ENCODE measurements at regions not wholly inside any gene's neighbourhood (a gene's known extent, or its start where the extent isn't known, plus 50 kb on each side); places are given as distances from the start of the nearest gene placed in this dataset.

DNA sequence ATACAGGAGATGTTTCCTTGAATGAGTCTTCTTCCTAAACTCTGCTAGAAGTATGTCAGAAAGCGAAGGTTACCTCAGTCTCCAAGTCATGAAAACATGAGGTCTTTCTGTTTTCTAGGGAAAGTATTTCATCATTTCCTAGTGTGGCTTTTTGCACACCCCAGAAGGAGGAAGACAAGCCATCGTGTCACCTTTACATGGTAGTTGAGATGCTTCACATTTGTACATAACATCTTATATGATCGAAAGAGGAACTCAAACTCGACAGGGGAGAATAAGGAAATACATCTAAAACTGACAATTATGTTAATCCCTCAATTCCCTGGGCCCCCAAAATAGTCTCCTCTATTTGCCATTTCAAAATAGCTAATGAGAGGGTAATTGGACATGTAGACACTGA, 214.1 kb upstream of the PLEKHG7 start:
- Histone ChIP-seq H3K27ac (ENCODE audit: insufficient read depth, low read length, poor library complexity, severe bottlenecking) (no peak overlapping the region), H3K36me3 (ENCODE audit: control insufficient read depth, insufficient read depth, low read length) (no peaks in the 10 kb centered on the region), H3K4me3 (ENCODE audit: insufficient read depth, low read depth, low read length, poor library complexity, severe bottlenecking) (no peak overlapping the region), H3K9me3 (ENCODE audit: control insufficient read depth, low read length) (no peaks in the 10 kb centered on the region), H3K4me1 (ENCODE audit: control insufficient read depth, insufficient read depth, low read length, poor library complexity, severe bottlenecking) (no peaks in the 10 kb centered on the region), H3K27me3 (replicated peaks; ENCODE audit: control insufficient read depth, insufficient read depth, low read length, poor library complexity, severe bottlenecking) (no peaks in the 10 kb centered on the region)
- DNase-seq, result no peak

DNA sequence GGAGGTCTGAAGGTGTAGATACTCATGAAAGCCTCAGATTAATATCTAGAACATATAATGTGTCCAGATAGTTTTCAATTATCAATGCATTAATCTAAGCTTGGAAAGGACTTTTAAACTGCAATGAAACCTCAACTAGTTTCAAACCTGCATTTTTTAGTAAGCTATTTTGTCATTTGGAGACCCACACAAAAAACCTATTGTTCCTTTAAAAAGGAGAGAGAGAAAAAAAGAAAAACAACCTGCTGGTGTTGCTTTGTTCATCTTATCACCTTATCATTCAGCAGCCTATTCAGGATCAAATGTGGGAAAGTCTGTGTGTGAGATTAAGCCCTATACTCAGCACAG, 215.7 kb upstream of the PLEKHG7 start:
- DNase-seq, result no peak
- no peaks in the 10 kb centered on the region for H3K9me3 ChIP-seq (ENCODE audit: control insufficient read depth, low read length)
- no peaks in the 10 kb centered on the region for H3K4me1 ChIP-seq (ENCODE audit: control insufficient read depth, insufficient read depth, low read length, poor library complexity, severe bottlenecking)
- no peaks in the 10 kb centered on the region for H3K27me3 ChIP-seq (replicated peaks; ENCODE audit: control insufficient read depth, insufficient read depth, low read length, poor library complexity, severe bottlenecking)
- no peak overlapping the region for H3K27ac ChIP-seq (ENCODE audit: insufficient read depth, low read length, poor library complexity, severe bottlenecking)
- H3K4me3 ChIP-seq (ENCODE audit: insufficient read depth, low read depth, low read length, poor library complexity, severe bottlenecking), result no peak overlapping the region
- no peaks in the 10 kb centered on the region for H3K36me3 ChIP-seq (ENCODE audit: control insufficient read depth, insufficient read depth, low read length)

- H3K27ac ChIP-seq (ENCODE audit: insufficient read depth, low read length, poor library complexity, severe bottlenecking), result no peak overlapping the region
- DNase-seq, result no peak
- H3K27me3 ChIP-seq (replicated peaks; ENCODE audit: control insufficient read depth, insufficient read depth, low read length, poor library complexity, severe bottlenecking), result no peaks in the 10 kb centered on the region
- H3K4me3 ChIP-seq (ENCODE audit: insufficient read depth, low read depth, low read length, poor library complexity, severe bottlenecking), result no peak overlapping the region
- H3K36me3 ChIP-seq (ENCODE audit: control insufficient read depth, insufficient read depth, low read length), result no peaks in the 10 kb centered on the region
- no peaks in the 10 kb centered on the region for H3K9me3 ChIP-seq (ENCODE audit: control insufficient read depth, low read length)
- H3K4me1 ChIP-seq (ENCODE audit: control insufficient read depth, insufficient read depth, low read length, poor library complexity, severe bottlenecking), result no peaks in the 10 kb centered on the region
Observed at GRCh38 chr12:92486443-92487137, 216.2 kb upstream of the PLEKHG7 start.

GRCh38 chr12:92485351-92486348, 217.1 kb upstream of the PLEKHG7 start:
- no peaks in the 10 kb centered on the region for H3K9me3 ChIP-seq (ENCODE audit: control insufficient read depth, low read length)
- no peak overlapping the region for H3K27ac ChIP-seq (ENCODE audit: insufficient read depth, low read length, poor library complexity, severe bottlenecking)
- H3K4me3 ChIP-seq (ENCODE audit: insufficient read depth, low read depth, low read length, poor library complexity, severe bottlenecking), result no peak overlapping the region
- no peaks in the 10 kb centered on the region for H3K27me3 ChIP-seq (replicated peaks; ENCODE audit: control insufficient read depth, insufficient read depth, low read length, poor library complexity, severe bottlenecking)
- no peaks in the 10 kb centered on the region for H3K4me1 ChIP-seq (ENCODE audit: control insufficient read depth, insufficient read depth, low read length, poor library complexity, severe bottlenecking)
- no peak for DNase-seq
- no peaks in the 10 kb centered on the region for H3K36me3 ChIP-seq (ENCODE audit: control insufficient read depth, insufficient read depth, low read length)

DNA sequence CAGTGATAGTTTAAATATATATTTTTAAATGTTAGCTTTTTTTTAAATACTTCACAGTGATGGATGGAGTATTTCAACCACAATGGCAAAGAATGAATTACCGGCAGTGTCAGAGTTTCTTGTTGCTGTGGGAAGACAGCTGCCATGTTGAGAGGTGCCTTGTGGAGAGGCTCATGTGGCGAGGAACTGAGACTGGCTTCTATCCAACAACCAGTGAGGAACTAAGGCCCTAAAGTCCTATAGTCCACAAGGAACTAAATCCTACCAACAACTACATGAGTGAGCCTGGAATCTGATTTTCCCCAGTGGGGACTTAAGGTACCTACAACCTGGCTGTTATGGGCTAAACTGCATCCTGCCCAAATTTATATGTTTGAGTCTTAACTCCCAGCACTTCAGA, 220.2 kb upstream of the PLEKHG7 start:
- H3K27ac ChIP-seq (ENCODE audit: insufficient read depth, low read length, poor library complexity, severe bottlenecking), result no peak overlapping the region
- H3K27me3 ChIP-seq (replicated peaks; ENCODE audit: control insufficient read depth, insufficient read depth, low read length, poor library complexity, severe bottlenecking), result no peaks in the 10 kb centered on the region
- no peaks in the 10 kb centered on the region for H3K9me3 ChIP-seq (ENCODE audit: control insufficient read depth, low read length)
- H3K4me3 ChIP-seq (ENCODE audit: insufficient read depth, low read depth, low read length, poor library complexity, severe bottlenecking), result no peak overlapping the region
- DNase-seq, result no peak
- H3K36me3 ChIP-seq (ENCODE audit: control insufficient read depth, insufficient read depth, low read length), result no peaks in the 10 kb centered on the region
- no peaks in the 10 kb centered on the region for H3K4me1 ChIP-seq (ENCODE audit: control insufficient read depth, insufficient read depth, low read length, poor library complexity, severe bottlenecking)

DNA sequence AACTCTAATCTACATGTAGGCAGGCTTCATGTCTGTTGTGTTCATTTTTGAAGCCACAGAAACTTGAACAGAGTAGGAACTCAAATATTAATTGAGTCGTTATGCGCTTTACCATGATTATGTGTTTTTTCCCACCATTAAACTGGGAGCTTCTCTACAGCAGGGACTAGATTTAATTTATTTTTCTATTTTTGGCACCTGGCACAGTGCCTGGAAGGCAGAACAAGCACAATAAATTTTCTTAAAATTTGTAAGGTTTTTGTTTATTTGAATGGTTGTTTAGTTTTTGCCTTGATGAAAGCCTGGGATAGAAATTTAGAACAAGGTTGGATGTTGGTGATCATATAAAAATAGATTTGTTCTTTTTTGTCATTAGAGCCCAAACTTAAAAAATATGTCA, 221.7 kb upstream of the PLEKHG7 start:
- no peaks in the 10 kb centered on the region for H3K27me3 ChIP-seq (replicated peaks; ENCODE audit: control insufficient read depth, insufficient read depth, low read length, poor library complexity, severe bottlenecking)
- H3K27ac ChIP-seq (ENCODE audit: insufficient read depth, low read length, poor library complexity, severe bottlenecking), result no peak overlapping the region
- H3K4me1 ChIP-seq (ENCODE audit: control insufficient read depth, insufficient read depth, low read length, poor library complexity, severe bottlenecking), result no peaks in the 10 kb centered on the region
- DNase-seq, result no peak
- no peaks in the 10 kb centered on the region for H3K36me3 ChIP-seq (ENCODE audit: control insufficient read depth, insufficient read depth, low read length)
- H3K4me3 ChIP-seq (ENCODE audit: insufficient read depth, low read depth, low read length, poor library complexity, severe bottlenecking), result no peak overlapping the region
- no peaks in the 10 kb centered on the region for H3K9me3 ChIP-seq (ENCODE audit: control insufficient read depth, low read length)

- no peaks in the 10 kb centered on the region for H3K4me1 ChIP-seq (ENCODE audit: control insufficient read depth, insufficient read depth, low read length, poor library complexity, severe bottlenecking)
- no peaks in the 10 kb centered on the region for H3K9me3 ChIP-seq (ENCODE audit: control insufficient read depth, low read length)
- no peaks in the 10 kb centered on the region for H3K36me3 ChIP-seq (ENCODE audit: control insufficient read depth, insufficient read depth, low read length)
- H3K4me3 ChIP-seq (ENCODE audit: insufficient read depth, low read depth, low read length, poor library complexity, severe bottlenecking), result no peak overlapping the region
- H3K27ac ChIP-seq (ENCODE audit: insufficient read depth, low read length, poor library complexity, severe bottlenecking), result no peak overlapping the region
- no peak for DNase-seq
- no peaks in the 10 kb centered on the region for H3K27me3 ChIP-seq (replicated peaks; ENCODE audit: control insufficient read depth, insufficient read depth, low read length, poor library complexity, severe bottlenecking)
Observed at GRCh38 chr12:92478692-92479091, 224.1 kb upstream of the PLEKHG7 start.

DNA sequence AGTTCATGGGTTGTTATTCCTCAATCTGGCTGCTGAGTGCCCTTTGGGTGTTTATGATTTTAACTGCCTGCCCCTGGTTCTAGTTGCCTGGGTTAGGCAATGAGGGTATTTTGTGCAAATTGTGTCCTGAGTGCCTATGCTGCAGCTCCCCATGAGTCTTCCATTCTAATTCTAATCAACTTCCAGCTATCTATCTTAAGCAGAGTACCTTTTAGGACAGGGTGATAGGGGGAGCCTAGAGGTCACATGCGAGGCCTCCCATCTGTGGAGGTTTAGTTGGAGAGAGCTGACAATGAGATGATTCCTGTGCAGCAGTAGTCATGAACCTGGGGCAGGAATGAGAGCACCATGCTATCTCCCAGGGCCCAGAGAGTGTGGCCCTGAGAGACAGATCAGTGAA, 225.9 kb upstream of the PLEKHG7 start:
- Histone ChIP-seq H3K4me3 (ENCODE audit: insufficient read depth, low read depth, low read length, poor library complexity, severe bottlenecking) (no peak overlapping the region), H3K4me1 (ENCODE audit: control insufficient read depth, insufficient read depth, low read length, poor library complexity, severe bottlenecking) (no peaks in the 10 kb centered on the region)
- DNase-seq, result no peak

DNA sequence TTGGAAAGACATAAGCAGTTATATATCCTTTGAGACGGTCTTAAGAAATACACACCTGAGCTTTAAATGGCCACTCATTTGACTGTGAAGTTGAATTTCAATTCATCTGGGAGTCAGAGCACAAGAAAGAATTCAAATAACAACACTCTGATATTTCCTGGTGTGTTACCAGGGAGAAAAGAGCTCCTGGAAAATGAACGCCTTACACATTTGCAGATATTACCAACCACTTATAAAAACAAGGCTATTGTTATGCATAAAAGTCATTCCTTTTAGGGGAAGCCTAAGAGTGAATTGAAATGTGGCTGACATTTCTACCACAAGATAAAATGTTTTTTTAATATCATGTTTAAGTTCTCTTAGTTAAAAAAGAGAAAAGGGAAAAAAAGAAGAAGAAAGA, 229.2 kb upstream of the PLEKHG7 start:
- Histone ChIP-seq H3K4me3 (ENCODE audit: insufficient read depth, low read depth, low read length, poor library complexity, severe bottlenecking) (no peak overlapping the region), H3K9me3 (ENCODE audit: control insufficient read depth, low read length) (no peaks in the 10 kb centered on the region), H3K36me3 (ENCODE audit: control insufficient read depth, insufficient read depth, low read length) (no peaks in the 10 kb centered on the region), H3K27ac (ENCODE audit: insufficient read depth, low read length, poor library complexity, severe bottlenecking) (no peak overlapping the region), H3K27me3 (replicated peaks; ENCODE audit: control insufficient read depth, insufficient read depth, low read length, poor library complexity, severe bottlenecking) (no peaks in the 10 kb centered on the region), H3K4me1 (ENCODE audit: control insufficient read depth, insufficient read depth, low read length, poor library complexity, severe bottlenecking) (peaks cover 2% of the 10 kb centered on the region)
- no peak for DNase-seq

More for the DNA sequence above, 225.9 kb upstream of the PLEKHG7 start:
- Histone ChIP-seq H3K27me3 (replicated peaks; ENCODE audit: control insufficient read depth, insufficient read depth, low read length, poor library complexity, severe bottlenecking) (no peaks in the 10 kb centered on the region), H3K36me3 (ENCODE audit: control insufficient read depth, insufficient read depth, low read length) (no peaks in the 10 kb centered on the region), H3K27ac (ENCODE audit: insufficient read depth, low read length, poor library complexity, severe bottlenecking) (no peak overlapping the region), H3K9me3 (ENCODE audit: control insufficient read depth, low read length) (no peaks in the 10 kb centered on the region)

- peaks cover 2% of the 10 kb centered on the region for H3K4me1 ChIP-seq (ENCODE audit: control insufficient read depth, insufficient read depth, low read length, poor library complexity, severe bottlenecking)
- no peaks in the 10 kb centered on the region for H3K27me3 ChIP-seq (replicated peaks; ENCODE audit: control insufficient read depth, insufficient read depth, low read length, poor library complexity, severe bottlenecking)
- DNase-seq, result no peak
- no peaks in the 10 kb centered on the region for H3K36me3 ChIP-seq (ENCODE audit: control insufficient read depth, insufficient read depth, low read length)
- no peak overlapping the region for H3K4me3 ChIP-seq (ENCODE audit: insufficient read depth, low read depth, low read length, poor library complexity, severe bottlenecking)
- H3K9me3 ChIP-seq (ENCODE audit: control insufficient read depth, low read length), result no peaks in the 10 kb centered on the region
- H3K27ac ChIP-seq (ENCODE audit: insufficient read depth, low read length, poor library complexity, severe bottlenecking), result no peak overlapping the region
Observed at GRCh38 chr12:92472201-92472600, 230.6 kb upstream of the PLEKHG7 start.

Data from effector memory CD4-positive, alpha-beta T cell (primary cell).